Heart right ventricle (tissue), 16 donors: ENCODE measurements at regions not wholly inside any gene's neighbourhood (a gene's known extent, or its start where the extent isn't known, plus 50 kb on each side); places are given as distances from the start of the nearest gene placed in this dataset.

Source experiments
- ATAC-seq, 8 donors: fragments of 200-7000 bp; cut with Tn5 transposase; one replicate each; pipeline ENCODE4 v1.9.1; 2020; ENCODE audit warnings: mild to moderate bottlenecking in 8 of 8, moderate library complexity in 8 of 8, moderate number of reproducible peaks in 1 of 8
- DNase-seq, 2 donors: peaks; one replicate each; pipeline ENCODE4 v3.0.0-alpha.2; 2020
- H3K27ac ChIP-seq, 10 donors: fragments of 200-600 bp; sonication (generic) in 2 of 10; one replicate each; pipeline versions ENCODE4 v1.5.0 to v1.8.0; 2020 to 2022; ENCODE audit warnings: mild to moderate bottlenecking in 3 of 10
- H3K27me3 ChIP-seq, 7 donors: fragments of 200-600 bp; one replicate each; pipeline ENCODE4 v1.8.0; 2021 to 2022; ENCODE audit warnings: mild to moderate bottlenecking in 2 of 7
- H3K36me3 ChIP-seq, 9 donors: fragments of 200-600 bp; sonication (generic) in 1 of 9; one replicate each; pipeline versions ENCODE4 v1.5.0 to v1.8.0; 2020 to 2022; ENCODE audit warnings: mild to moderate bottlenecking in 2 of 9
- H3K4me1 ChIP-seq, 9 donors: fragments of 200-600 bp; sonication (generic) in 1 of 9; one replicate each; pipeline versions ENCODE4 v1.5.0 to v1.8.0; 2020 to 2022; ENCODE audit warnings: mild to moderate bottlenecking in 4 of 9
- H3K4me3 ChIP-seq, 10 donors: fragments of 200-600 bp; sonication (generic) in 2 of 10; one replicate each; pipeline versions ENCODE4 v1.5.0 to v1.8.0; 2020 to 2022; ENCODE audit warnings: mild to moderate bottlenecking in 7 of 10, moderate library complexity in 2 of 10
- H3K9me3 ChIP-seq, 11 donors: fragments of 200-600 bp in 10 of 11; sonication (generic) in 2 of 11; one replicate each; pipeline versions ENCODE4 v1.5.0 to v1.8.0; 2013 to 2022; ENCODE audit warnings: mild to moderate bottlenecking in 2 of 11, control low read depth in 1 of 11, moderate library complexity in 1 of 11
- CTCF ChIP-seq, 9 donors: fragments of 200-600 bp; sonication (generic) in 2 of 9; IDR thresholded peaks; one replicate each; pipeline versions ENCODE4 v1.5.0 to v1.8.0; 2021 to 2022; ENCODE audit warnings: antibody characterized with exemption in 9 of 9, mild to moderate bottlenecking in 5 of 9, moderate library complexity in 1 of 9
- WGBS, 2 donors: extraction: QIAGEN DNeasy Blood & Tissue Kit; methylation state at CpG; one replicate each; pipeline ENCODE4 v1.1.7; 2013; ENCODE audit warnings: inconsistent platforms in 1 of 2; 5-methylcytosine and 5-hydroxymethylcytosine counted together
- intact Hi-C, 10 donors: fragments of 100-400 bp; cut with DNase I; formaldehyde crosslinking; loops; one replicate each; pipeline versions ENCODE4 v1.11.1 to v1.14.2; 2022
- donor health status: Arrhythmogenic right ventricular cardiomyopathy.
- donor health status: ischemic (EF 13 %, LVEDD 7.1; RV severe dilation, severe dysfunction).
- donor health status: healthy with polysubstance abuse.
- donor health status: DM: no; HTN: yes; CAD: no.
- donor health status: DM: no; HTN: no; CAD: no.
- donor health status: ischemic (EF 25% LVEDD 6.9; RV normal size, moderate dysfunction).
- donor health status: ischemic (EF 25% LVEDD 5.7; RV mildly dilated, moderate dysfunction).
- donor health status: healthy.
- donor health status: DM: yes; HTN: yes; CAD: no.
- donor health status: Ischemic cardiomyopathy.
- donor health status: ischemic (EF 35%, LVEDD 5.7; RV mildly dilated, moderate dysfunction).
- donor health status: nonischemic (EF 11% LVEDD 7.7; RV severe dilation, severe dysfunction).
- donor health status: DM: yes; HTN: yes; CAD: no.
- donor health status: PGD.
- donor health status: ischemic (EF 29% LVEDD 5.4; RV normal size, mild dysfunction).
- donor health status: nonischemic (EF 23%, LVEDD 6.1; RV moderate dilation, normal function).

DNA sequence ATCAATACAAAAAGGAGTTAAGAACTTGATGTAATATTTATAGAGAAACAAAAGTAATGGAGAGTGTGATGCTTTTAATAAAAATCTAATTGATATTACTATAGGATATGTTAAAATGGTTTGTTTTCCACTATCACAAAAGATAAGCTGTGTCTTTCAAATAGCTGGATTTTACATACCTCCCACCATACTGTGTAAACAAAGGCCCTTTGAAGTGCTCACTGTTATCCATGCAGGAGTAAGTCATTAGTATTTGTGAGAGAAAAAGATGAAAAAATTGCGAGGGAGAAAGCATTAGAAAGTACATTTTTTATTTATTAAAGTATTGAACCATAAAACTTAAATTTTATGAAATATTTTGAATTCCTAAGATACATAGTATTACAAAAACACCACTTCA lies 733.0 kb downstream of the GRIK2 start:
- no peaks in the 10 kb centered on the region for H3K36me3 ChIP-seq
- WGBS, 2 donors: 39 to 56% methylated on average over 1 of the region's 1 CpG
- no peaks in the 10 kb centered on the region for H3K27me3 ChIP-seq
- no peak overlapping the region for H3K27ac ChIP-seq
- no peak for ATAC-seq
- no peak for TF ChIP-seq CTCF (IDR thresholded peaks at IDR 0.05)
- peaks cover 0 to 4% (median 0%) of the 10 kb centered on the region in 11 donors for H3K9me3 ChIP-seq
- DNase-seq: no peak
- intact Hi-C loops: no loop called here
- no peaks in the 10 kb centered on the region for H3K4me1 ChIP-seq
- no peak overlapping the region for H3K4me3 ChIP-seq

GRCh38 chr6:102127253-102127652 lies 733.7 kb downstream of the GRIK2 start:
- ATAC-seq: no peak
- H3K27me3 ChIP-seq: no peaks in the 10 kb centered on the region
- no peak overlapping the region for H3K4me3 ChIP-seq
- no peak for TF ChIP-seq CTCF (IDR thresholded peaks at IDR 0.05)
- WGBS, 2 donors: 77 to 80% methylated on average over 9 of the region's 9 CpGs
- no peaks in the 10 kb centered on the region for H3K36me3 ChIP-seq
- no peak overlapping the region for H3K27ac ChIP-seq
- intact Hi-C loops: no loop called here
- H3K9me3 ChIP-seq: peaks cover 0 to 4% (median 0%) of the 10 kb centered on the region in 11 donors
- no peaks in the 10 kb centered on the region for H3K4me1 ChIP-seq
- DNase-seq: no peak

DNA sequence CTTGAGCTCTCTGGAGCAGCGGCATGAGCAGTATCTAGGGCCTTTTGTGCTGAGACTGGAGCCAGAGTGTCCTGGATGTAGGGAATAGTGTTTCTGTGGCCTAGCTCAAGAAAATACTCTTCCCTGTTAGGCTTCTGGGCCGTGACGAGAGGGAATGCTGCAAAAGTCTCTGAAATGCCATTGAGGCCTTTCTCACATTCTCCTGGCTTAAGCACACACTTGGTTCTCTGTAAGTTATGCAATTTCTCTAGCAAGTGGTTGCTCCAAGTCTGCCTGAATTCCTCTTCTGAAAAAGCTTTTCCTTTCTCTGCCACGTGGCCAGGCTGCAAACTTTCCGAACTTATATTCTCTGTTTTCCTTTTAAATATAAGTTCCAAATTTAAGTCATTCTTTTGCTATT lies 744.4 kb downstream of the GRIK2 start:
- no peaks in the 10 kb centered on the region for H3K4me1 ChIP-seq
- no peak for ATAC-seq
- no peaks in the 10 kb centered on the region for H3K36me3 ChIP-seq
- WGBS, 2 donors: 81 to 82% methylated on average over 5 of the region's 5 CpGs
- no peak for TF ChIP-seq CTCF (IDR thresholded peaks at IDR 0.05)
- no peak for DNase-seq
- H3K27me3 ChIP-seq: no peaks in the 10 kb centered on the region
- no peak overlapping the region for H3K27ac ChIP-seq
- intact Hi-C loops: no loop called here
- H3K4me3 ChIP-seq: no peak overlapping the region
- H3K9me3 ChIP-seq: peaks cover 0 to 3% (median 0%) of the 10 kb centered on the region in 11 donors

DNA sequence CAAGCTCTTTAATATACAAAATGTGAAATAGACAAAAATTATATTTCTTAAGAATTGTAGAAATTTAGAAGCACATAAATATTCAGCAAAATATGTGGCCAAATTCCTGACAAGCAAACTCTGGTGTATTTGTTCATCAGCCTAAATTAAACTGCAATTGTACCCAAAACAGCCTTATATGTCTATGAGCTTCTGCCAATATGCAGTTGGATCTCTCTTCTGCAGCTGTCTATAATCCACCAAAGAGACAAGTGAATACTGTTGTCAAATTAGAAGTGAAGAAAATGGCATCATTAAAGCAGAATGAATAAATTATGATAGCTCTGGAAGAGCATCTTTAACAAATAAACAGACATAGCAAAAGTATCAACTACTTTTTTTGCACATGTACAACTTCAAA lies 755.7 kb downstream of the GRIK2 start:
- no peak for DNase-seq
- no peak for TF ChIP-seq CTCF (IDR thresholded peaks at IDR 0.05)
- ATAC-seq: no peak
- peaks cover 0 to 14% (median 0%) of the 10 kb centered on the region in 11 donors for H3K9me3 ChIP-seq
- intact Hi-C loops: no loop called here
- H3K27ac ChIP-seq: no peak overlapping the region
- no peaks in the 10 kb centered on the region for H3K4me1 ChIP-seq
- no peaks in the 10 kb centered on the region for H3K36me3 ChIP-seq
- no peaks in the 10 kb centered on the region for H3K27me3 ChIP-seq
- H3K4me3 ChIP-seq: no peak overlapping the region

DNA sequence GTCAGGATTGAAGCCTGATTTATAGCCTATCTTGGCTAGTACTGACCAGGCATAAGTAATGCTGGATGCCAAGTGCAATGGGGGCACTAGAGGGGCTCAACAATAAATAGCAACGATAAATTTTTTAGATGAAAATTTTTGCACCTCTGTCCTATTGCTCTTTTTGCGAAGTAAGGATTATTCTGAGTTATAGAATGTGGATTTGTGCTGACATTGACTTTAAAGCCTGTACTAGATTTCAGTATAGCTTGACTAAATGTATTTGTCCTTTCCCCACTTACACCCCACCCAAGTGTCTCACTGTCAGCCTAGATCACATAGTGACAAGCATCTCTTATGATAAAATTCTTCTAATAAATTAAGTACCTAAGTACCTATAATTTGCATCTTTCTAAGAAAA lies 757.0 kb downstream of the GRIK2 start:
- WGBS, 2 donors: 91 to 97% methylated on average over 2 of the region's 2 CpGs
- no peak for TF ChIP-seq CTCF (IDR thresholded peaks at IDR 0.05)
- ATAC-seq: no peak
- Histone ChIP-seq H3K36me3 (no peaks in the 10 kb centered on the region), H3K27ac (no peak overlapping the region), H3K4me1 (no peaks in the 10 kb centered on the region), H3K9me3 (peaks cover 0 to 26% (median 2%) of the 10 kb centered on the region in 11 donors), H3K4me3 (no peak overlapping the region), H3K27me3 (no peaks in the 10 kb centered on the region)
- DNase-seq: no peak
- intact Hi-C loops: no loop called here
